HepG2 (cell line): ENCODE measurements at regions not wholly inside any gene's neighbourhood (a gene's known extent, or its start where the extent isn't known, plus 50 kb on each side); places are given as distances from the start of the nearest gene placed in this dataset.

ENCODE experiments used
- AHR ChIP-seq: IDR thresholded peaks from 2 replicates; pipeline ENCODE4 v1.6.1; 2018; ENCODE audit warnings: missing genetic modification reagents, missing compliant biosample characterization
- IRF1 ChIP-seq: sonication (generic); formaldehyde crosslinking; IDR thresholded peaks from 2 replicates; pipeline ENCODE4 v1.4.0; 2020; ENCODE audit warnings: low read depth, mild to moderate bottlenecking, missing genetic modification reagents
- MTERF4 ChIP-seq: sonication (generic); formaldehyde crosslinking; IDR thresholded peaks from 2 replicates; pipeline ENCODE4 v1.8.0; 2023; ENCODE audit warnings: mild to moderate bottlenecking, missing genetic modification reagents
- SIN3B ChIP-seq: fragments of 150-350 bp; IDR thresholded peaks from 2 replicates; pipeline ENCODE4 v1.6.1; 2014; ENCODE audit warnings: low read length
- SMYD3 ChIP-seq: sonication (generic); formaldehyde crosslinking; IDR thresholded peaks from 2 replicates; pipeline ENCODE4 v1.8.1; 2023; ENCODE audit warnings: mild to moderate bottlenecking, missing genetic modification reagents
- TF ChIP-seq, protein P1 (sequence below): sonication (generic); formaldehyde crosslinking; IDR thresholded peaks from 2 replicates; pipeline ENCODE4 v1.5.0; 2020; ENCODE audit warnings: mild to moderate bottlenecking, missing genetic modification reagents
- TF ChIP-seq, protein P2 (sequence below): sonication (generic); formaldehyde crosslinking; IDR thresholded peaks from 2 replicates; pipeline ENCODE4; 2020; ENCODE audit warnings: missing genetic modification reagents, mild to moderate bottlenecking, borderline replicate concordance

- TF ChIP-seq IRF1 (CRISPR knock-in tag) (no peak), AHR (CRISPR knock-in tag) (no peak), MTERF4 (CRISPR knock-in tag) (no peak), SMYD3 (no peak), SIN3B (no peak)
- TF ChIP-seq, protein P1, sequence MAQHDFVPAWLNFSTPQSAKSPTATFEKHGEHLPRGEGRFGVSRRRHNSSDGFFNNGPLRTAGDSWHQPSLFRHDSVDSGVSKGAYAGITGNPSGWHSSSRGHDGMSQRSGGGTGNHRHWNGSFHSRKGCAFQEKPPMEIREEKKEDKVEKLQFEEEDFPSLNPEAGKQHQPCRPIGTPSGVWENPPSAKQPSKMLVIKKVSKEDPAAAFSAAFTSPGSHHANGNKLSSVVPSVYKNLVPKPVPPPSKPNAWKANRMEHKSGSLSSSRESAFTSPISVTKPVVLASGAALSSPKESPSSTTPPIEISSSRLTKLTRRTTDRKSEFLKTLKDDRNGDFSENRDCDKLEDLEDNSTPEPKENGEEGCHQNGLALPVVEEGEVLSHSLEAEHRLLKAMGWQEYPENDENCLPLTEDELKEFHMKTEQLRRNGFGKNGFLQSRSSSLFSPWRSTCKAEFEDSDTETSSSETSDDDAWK (CRISPR knock-in tag) = no peak
- TF ChIP-seq, protein P2, sequence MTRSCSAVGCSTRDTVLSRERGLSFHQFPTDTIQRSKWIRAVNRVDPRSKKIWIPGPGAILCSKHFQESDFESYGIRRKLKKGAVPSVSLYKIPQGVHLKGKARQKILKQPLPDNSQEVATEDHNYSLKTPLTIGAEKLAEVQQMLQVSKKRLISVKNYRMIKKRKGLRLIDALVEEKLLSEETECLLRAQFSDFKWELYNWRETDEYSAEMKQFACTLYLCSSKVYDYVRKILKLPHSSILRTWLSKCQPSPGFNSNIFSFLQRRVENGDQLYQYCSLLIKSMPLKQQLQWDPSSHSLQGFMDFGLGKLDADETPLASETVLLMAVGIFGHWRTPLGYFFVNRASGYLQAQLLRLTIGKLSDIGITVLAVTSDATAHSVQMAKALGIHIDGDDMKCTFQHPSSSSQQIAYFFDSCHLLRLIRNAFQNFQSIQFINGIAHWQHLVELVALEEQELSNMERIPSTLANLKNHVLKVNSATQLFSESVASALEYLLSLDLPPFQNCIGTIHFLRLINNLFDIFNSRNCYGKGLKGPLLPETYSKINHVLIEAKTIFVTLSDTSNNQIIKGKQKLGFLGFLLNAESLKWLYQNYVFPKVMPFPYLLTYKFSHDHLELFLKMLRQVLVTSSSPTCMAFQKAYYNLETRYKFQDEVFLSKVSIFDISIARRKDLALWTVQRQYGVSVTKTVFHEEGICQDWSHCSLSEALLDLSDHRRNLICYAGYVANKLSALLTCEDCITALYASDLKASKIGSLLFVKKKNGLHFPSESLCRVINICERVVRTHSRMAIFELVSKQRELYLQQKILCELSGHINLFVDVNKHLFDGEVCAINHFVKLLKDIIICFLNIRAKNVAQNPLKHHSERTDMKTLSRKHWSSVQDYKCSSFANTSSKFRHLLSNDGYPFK (CRISPR knock-in tag) = no peak
Observed at GRCh38 chr11:95308512-95309035, 77.6 kb upstream of the SESN3 start (continued).
